Right lobe of liver (tissue), 6 donors: ENCODE measurements at regions not wholly inside any gene's neighbourhood (a gene's known extent, or its start where the extent isn't known, plus 50 kb on each side); places are given as distances from the start of the nearest gene placed in this dataset.

Experiments used
- ATAC-seq, 4 donors: fragments of 200-7000 bp; cut with Tn5 transposase; one replicate each; pipeline ENCODE4 v1.9.1; 2020; ENCODE audit warnings: mild to moderate bottlenecking in 4 of 4, moderate library complexity in 4 of 4
- DNase-seq, 3 donors: peaks; one replicate each; pipeline ENCODE4 v3.0.0-alpha.2; 2020
- H3K27ac ChIP-seq, 3 donors: fragments of 200-600 bp; one replicate each; pipeline ENCODE4 v1.8.0; 2022
- H3K27me3 ChIP-seq, 2 donors: fragments of 200-600 bp; one replicate each; pipeline ENCODE4 v1.8.0; 2022
- H3K36me3 ChIP-seq, 4 donors: fragments of 200-600 bp; sonication (generic) in 1 of 4; one replicate each; pipeline versions ENCODE4 v1.5.1 to v1.8.0; 2017 to 2022; ENCODE audit warnings: control low read depth in 1 of 4
- H3K4me1 ChIP-seq, 4 donors: fragments of 200-600 bp; sonication (generic) in 1 of 4; one replicate each; pipeline versions ENCODE4 v1.5.1 to v1.8.0; 2017 to 2022; ENCODE audit warnings: control low read depth in 1 of 4
- H3K4me3 ChIP-seq, 3 donors: fragments of 200-600 bp; one replicate each; pipeline ENCODE4 v1.8.0; 2022
- H3K9me3 ChIP-seq, 4 donors: fragments of 200-600 bp; sonication (generic) in 1 of 4; one replicate each; pipeline versions ENCODE4 v1.5.1 to v1.8.0; 2017 to 2022; ENCODE audit warnings: control low read depth in 1 of 4
- POLR2A ChIP-seq: fragments of 450-650 bp; IDR thresholded peaks from one replicate; pipeline ENCODE4 v1.6.1; 2017; ENCODE audit warnings: antibody characterized with exemption, mild to moderate bottlenecking
- WGBS: methylation state at CpG from one replicate; pipeline ENCODE4 v1.1.6; 2018; ENCODE audit warnings: low coverage, low lambda C conversion rate; ENCODE audit not compliant: insufficient coverage; ENCODE audit errors: missing lambda C conversion rate; 5-methylcytosine and 5-hydroxymethylcytosine counted together
- intact Hi-C, 2 donors: fragments of 100-400 bp; cut with DNase I; formaldehyde crosslinking; loops; one replicate each; pipeline versions ENCODE4 v1.11.2 to v1.14.1; 2022
- TF ChIP-seq, protein P1 (sequence below), 4 donors: fragments of 200-600 bp in 3 of 4; fragments of 450-650 bp in 1 of 4; IDR thresholded peaks; one replicate each; pipeline versions ENCODE4 v1.5.1 to v1.8.0; 2016 to 2022; ENCODE audit warnings: antibody characterized with exemption in 4 of 4, mild to moderate bottlenecking in 2 of 4
- donor health status: DM: no; HTN: yes; CAD: no.
- donor health status: DM: no; HTN: no; CAD: no.
- donor health status: DM: no; HTN: no; CAD: no.
- donor health status: DM: no; HTN: yes; CAD: no.
- donor health status: DM: no; HTN: yes; CAD: no.

DNA sequence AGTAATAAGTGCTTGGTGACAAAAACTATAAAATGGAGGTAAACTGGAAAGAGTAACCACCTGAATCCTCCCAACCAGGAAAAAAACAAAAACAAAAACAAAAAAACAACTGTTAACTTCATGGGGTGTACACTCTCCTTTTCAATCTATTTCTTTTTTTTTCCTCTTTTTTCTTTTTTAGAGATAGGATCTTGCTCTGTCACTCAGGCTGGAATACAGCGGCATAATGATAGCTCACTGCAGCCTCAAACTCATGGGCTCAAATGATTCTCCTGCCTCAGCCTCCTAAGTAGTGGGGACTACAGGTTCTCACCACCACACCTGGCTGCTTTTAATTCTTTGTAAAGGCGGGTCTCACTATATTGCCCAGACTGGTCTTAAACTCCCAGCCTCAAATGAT, 76.8 kb downstream of the PHLDA1 start:
- Histone ChIP-seq H3K27me3 (no peaks in the 10 kb centered on the region), H3K9me3 (no peaks in the 10 kb centered on the region), H3K4me1 (peaks cover 0 to 11% (median 3%) of the 10 kb centered on the region in 4 donors), H3K4me3 (no peak overlapping the region), H3K27ac (no peak overlapping the region), H3K36me3 (no peaks in the 10 kb centered on the region)
- TF ChIP-seq, protein P1, sequence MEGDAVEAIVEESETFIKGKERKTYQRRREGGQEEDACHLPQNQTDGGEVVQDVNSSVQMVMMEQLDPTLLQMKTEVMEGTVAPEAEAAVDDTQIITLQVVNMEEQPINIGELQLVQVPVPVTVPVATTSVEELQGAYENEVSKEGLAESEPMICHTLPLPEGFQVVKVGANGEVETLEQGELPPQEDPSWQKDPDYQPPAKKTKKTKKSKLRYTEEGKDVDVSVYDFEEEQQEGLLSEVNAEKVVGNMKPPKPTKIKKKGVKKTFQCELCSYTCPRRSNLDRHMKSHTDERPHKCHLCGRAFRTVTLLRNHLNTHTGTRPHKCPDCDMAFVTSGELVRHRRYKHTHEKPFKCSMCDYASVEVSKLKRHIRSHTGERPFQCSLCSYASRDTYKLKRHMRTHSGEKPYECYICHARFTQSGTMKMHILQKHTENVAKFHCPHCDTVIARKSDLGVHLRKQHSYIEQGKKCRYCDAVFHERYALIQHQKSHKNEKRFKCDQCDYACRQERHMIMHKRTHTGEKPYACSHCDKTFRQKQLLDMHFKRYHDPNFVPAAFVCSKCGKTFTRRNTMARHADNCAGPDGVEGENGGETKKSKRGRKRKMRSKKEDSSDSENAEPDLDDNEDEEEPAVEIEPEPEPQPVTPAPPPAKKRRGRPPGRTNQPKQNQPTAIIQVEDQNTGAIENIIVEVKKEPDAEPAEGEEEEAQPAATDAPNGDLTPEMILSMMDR (IDR thresholded peaks at IDR 0.05) = no peak
- TF ChIP-seq POLR2A = no peak
- intact Hi-C loops = no loop called here
- DNase-seq (no peak), ATAC-seq (no peak)
- WGBS = 100% methylated on average over 2 of the region's 2 CpGs

DNA sequence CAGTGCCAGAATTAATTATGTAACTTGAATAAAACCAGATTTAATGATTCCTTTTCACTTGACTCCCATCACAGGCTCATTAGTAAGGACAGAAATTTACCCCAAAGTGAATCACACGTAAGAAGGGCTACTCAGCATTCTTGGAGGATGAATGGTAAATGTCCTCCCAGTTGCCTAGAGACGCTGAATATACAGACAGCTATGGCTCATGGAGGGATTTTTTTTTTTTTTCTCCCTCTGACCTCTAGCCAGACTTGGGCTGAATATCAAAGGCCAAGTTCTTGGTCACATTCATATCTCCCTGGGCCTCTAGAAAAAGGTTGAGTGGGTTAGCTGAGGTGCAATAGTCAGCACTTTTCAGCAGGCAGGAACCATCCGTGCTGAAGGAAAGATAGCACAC, 77.5 kb downstream of the PHLDA1 start:
- TF ChIP-seq POLR2A = no peak
- TF ChIP-seq, protein P1 (IDR thresholded peaks at IDR 0.05) = no peak
- H3K4me3 ChIP-seq = no peak overlapping the region
- H3K27me3 ChIP-seq = no peaks in the 10 kb centered on the region
- no peaks in the 10 kb centered on the region for H3K36me3 ChIP-seq
- ATAC-seq (peak in 2 of 4 donors; percentile 52), DNase-seq (no peak)
- H3K9me3 ChIP-seq = no peaks in the 10 kb centered on the region
- peaks cover 0 to 11% (median 3%) of the 10 kb centered on the region in 4 donors for H3K4me1 ChIP-seq
- 31% methylated on average over 3 of the region's 3 CpGs for WGBS
- H3K27ac ChIP-seq = no peak overlapping the region
- intact Hi-C loops = no loop called here

DNA sequence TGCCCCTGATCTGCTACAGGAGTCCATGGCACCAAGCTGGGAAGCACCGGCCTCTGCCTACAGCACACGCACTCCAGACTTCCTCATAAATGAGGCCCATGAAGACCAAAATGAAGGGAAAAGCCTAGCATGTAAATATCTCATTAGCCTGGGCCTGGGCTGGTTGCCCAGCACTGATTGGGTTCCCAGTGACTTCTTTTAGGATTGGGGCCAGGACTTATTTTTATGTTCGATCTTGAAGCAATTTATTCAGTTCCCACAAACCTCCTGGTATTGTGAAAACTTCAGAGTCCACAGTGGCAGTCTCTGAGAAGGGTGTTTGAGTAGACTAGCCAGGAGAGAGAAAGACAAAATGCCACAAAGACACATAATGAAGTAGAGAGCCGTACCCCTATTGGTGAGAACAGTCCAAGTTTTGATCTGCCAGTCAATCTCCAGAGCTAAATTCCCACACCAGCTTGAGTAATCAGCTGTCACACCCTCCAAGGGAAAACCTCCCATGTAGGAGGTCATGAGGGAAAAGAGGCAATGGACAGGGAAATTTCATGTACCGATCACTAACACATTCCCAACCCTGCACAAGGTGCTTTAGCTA, 78.2 kb downstream of the PHLDA1 start:
- WGBS = 61% methylated on average over 5 of the region's 5 CpGs
- intact Hi-C loops = no loop called here
- H3K36me3 ChIP-seq = no peaks in the 10 kb centered on the region
- H3K27me3 ChIP-seq = no peaks in the 10 kb centered on the region
- DNase-seq (no peak), ATAC-seq (peak in 2 of 4 donors; percentile 15 to 39)
- no peaks in the 10 kb centered on the region for H3K9me3 ChIP-seq
- H3K27ac ChIP-seq = no peak overlapping the region
- peaks cover 0 to 11% (median 3%) of the 10 kb centered on the region in 4 donors for H3K4me1 ChIP-seq
- no peak overlapping the region for H3K4me3 ChIP-seq
- TF ChIP-seq, protein P1 (IDR thresholded peaks at IDR 0.05) = no peak
- TF ChIP-seq POLR2A = no peak

DNA sequence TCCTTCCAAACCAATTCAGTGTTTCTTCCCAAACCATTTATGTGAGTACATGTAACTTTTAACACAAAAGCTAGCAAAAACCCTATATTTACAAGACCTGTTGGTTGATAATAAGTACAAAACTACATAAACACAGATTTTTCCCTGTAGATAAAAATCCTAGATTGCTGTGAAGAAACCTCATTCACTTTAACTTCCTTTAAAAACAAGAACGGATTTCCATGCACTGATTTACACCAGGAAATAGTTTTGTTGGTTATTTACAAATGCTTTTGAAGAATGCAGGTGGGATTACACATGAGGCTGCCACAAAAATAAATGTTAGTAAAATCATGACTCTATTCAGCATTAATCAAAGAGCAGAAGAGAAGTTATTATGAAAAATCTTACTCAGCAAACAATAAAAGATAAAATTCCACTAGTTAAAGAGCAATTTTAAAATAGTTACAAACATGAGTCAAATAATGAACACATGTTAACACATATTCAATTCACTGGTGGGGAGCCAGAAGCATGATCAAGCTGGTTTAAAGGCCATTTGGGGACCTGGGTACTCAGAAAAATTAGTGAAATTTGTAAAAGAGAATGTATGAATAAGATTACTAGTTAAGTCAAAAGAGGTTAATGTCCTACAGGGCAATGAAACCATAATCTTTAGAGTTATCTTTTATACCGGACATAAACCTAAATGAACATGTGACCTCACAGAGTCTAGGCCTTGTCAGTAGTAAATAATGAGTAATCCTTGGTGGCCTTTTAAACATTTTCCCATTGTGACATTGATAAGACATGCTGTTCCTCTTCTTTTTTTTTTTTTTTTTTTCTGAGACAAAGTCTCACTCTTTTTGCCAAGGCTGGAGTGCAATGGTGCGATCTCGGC, 79.9 kb downstream of the PHLDA1 start:
- Histone ChIP-seq H3K4me1 (peaks cover 0 to 11% (median 3%) of the 10 kb centered on the region in 4 donors), H3K36me3 (no peaks in the 10 kb centered on the region), H3K27ac (peak overlapping the region in 2 of 3 donors; percentile 1 to 22), H3K9me3 (no peaks in the 10 kb centered on the region), H3K4me3 (no peak overlapping the region), H3K27me3 (no peaks in the 10 kb centered on the region)
- ATAC-seq (peak; percentile 54 to 80 (median 68)), DNase-seq (no peak)
- TF ChIP-seq, protein P1 (IDR thresholded peaks at IDR 0.05) = no peak
- TF ChIP-seq POLR2A = no peak
- intact Hi-C loops = no loop called here
- WGBS = 40% methylated on average over 2 of the region's 4 CpGs
